H9 (cell line): ENCODE measurements at regions not wholly inside any gene's neighbourhood (a gene's known extent, or its start where the extent isn't known, plus 50 kb on each side); places are given as distances from the start of the nearest gene placed in this dataset.

Source experiments
- DNase-seq: peaks from one replicate; pipeline ENCODE4 v3.0.0-alpha.2; 2017
- H2AFZ ChIP-seq: one replicate; pipeline ENCODE4 v1.6.1; 2013; ENCODE audit warnings: mild to moderate bottlenecking, low read length, control low read depth, moderate library complexity
- H2AK5ac ChIP-seq: 2 replicates; pipeline ENCODE4 v1.6.1; 2013; ENCODE audit warnings: low read length, control low read depth, mixed read lengths; ENCODE audit not compliant: insufficient read length
- H2BK120ac ChIP-seq: one replicate; pipeline ENCODE4 v1.6.1; 2013; ENCODE audit warnings: low read depth, mild to moderate bottlenecking, low read length, control low read depth, inconsistent platforms; ENCODE audit not compliant: poor library complexity, severe bottlenecking
- H2BK12ac ChIP-seq: 2 replicates; pipeline ENCODE4 v1.6.1; 2013; ENCODE audit warnings: low read length, control low read depth, mixed read lengths, low read depth; ENCODE audit not compliant: insufficient read length
- H2BK15ac ChIP-seq: 2 replicates; pipeline ENCODE4 v1.6.1; 2013; ENCODE audit warnings: low read depth, low read length, control low read depth
- H2BK20ac ChIP-seq: one replicate; pipeline ENCODE4 v1.6.1; 2013; ENCODE audit warnings: low read depth, mild to moderate bottlenecking, low read length, control low read depth, inconsistent platforms; ENCODE audit not compliant: poor library complexity, severe bottlenecking
- H2BK5ac ChIP-seq: 2 replicates; pipeline ENCODE4 v1.6.1; 2013; ENCODE audit warnings: low read length, control low read depth, mixed read lengths; ENCODE audit not compliant: insufficient read length
- H3K14ac ChIP-seq: 2 replicates; pipeline ENCODE4 v1.6.1; 2013; ENCODE audit warnings: low read length, control low read depth; ENCODE audit not compliant: insufficient read depth
- H3K18ac ChIP-seq: 2 replicates; pipeline ENCODE4 v1.6.1; 2013; ENCODE audit warnings: low read depth, mild to moderate bottlenecking, mixed read lengths, low read length, control low read depth; ENCODE audit not compliant: insufficient read length
- H3K23ac ChIP-seq: 2 replicates; pipeline ENCODE4 v1.6.1; 2013; ENCODE audit warnings: low read length, control low read depth, mixed read lengths, low read depth; ENCODE audit not compliant: insufficient read length
- H3K23me2 ChIP-seq: 2 replicates; pipeline ENCODE4 v1.6.1; 2013; ENCODE audit warnings: low read depth, mild to moderate bottlenecking, mixed read lengths, low read length, control low read depth; ENCODE audit not compliant: insufficient read length, poor library complexity, severe bottlenecking
- H3K27ac ChIP-seq: 2 replicates; pipeline ENCODE4 v1.5.1; 2013; ENCODE audit warnings: low read length, control low read depth, mixed read lengths, low read depth; ENCODE audit not compliant: insufficient read length
- H3K27me3 ChIP-seq: 2 replicates; pipeline ENCODE4 v1.6.1; 2013; ENCODE audit warnings: low read length, control low read depth, inconsistent platforms; ENCODE audit not compliant: insufficient read depth
- H3K4ac ChIP-seq: 2 replicates; pipeline ENCODE4 v1.6.1; 2013; ENCODE audit warnings: low read depth, mild to moderate bottlenecking, control low read depth, inconsistent platforms, low read length, moderate library complexity
- H3K4me1 ChIP-seq: 2 replicates; pipeline ENCODE4 v1.6.1; 2013; ENCODE audit warnings: low read length, control low read depth, inconsistent platforms; ENCODE audit not compliant: insufficient read depth
- H3K4me2 ChIP-seq: 2 replicates; pipeline ENCODE4 v1.6.1; 2013; ENCODE audit warnings: low read length, control low read depth, mixed read lengths; ENCODE audit not compliant: insufficient read length, insufficient read depth
- H3K56ac ChIP-seq: 2 replicates; pipeline ENCODE4 v1.6.1; 2013; ENCODE audit warnings: low read depth, mild to moderate bottlenecking, mixed read lengths, low read length, control low read depth; ENCODE audit not compliant: insufficient read length
- H3K79me1 ChIP-seq: 2 replicates; pipeline ENCODE4 v1.6.1; 2013; ENCODE audit warnings: low read depth, mild to moderate bottlenecking, moderate library complexity, low read length, control low read depth, inconsistent platforms; ENCODE audit not compliant: insufficient read depth, poor library complexity, severe bottlenecking
- H3K79me2 ChIP-seq: 2 replicates; pipeline ENCODE4 v1.6.1; 2013; ENCODE audit warnings: low read length, control low read depth, inconsistent platforms; ENCODE audit not compliant: insufficient read depth
- H3K9ac ChIP-seq: 2 replicates; pipeline ENCODE4 v1.6.1; 2013; ENCODE audit warnings: low read length, control low read depth, mixed read lengths; ENCODE audit not compliant: insufficient read length; ENCODE audit errors: extremely low read depth
- H3K9me3 ChIP-seq: one replicate; pipeline ENCODE4 v1.6.1; 2013; ENCODE audit warnings: low read depth, low read length, inconsistent platforms; ENCODE audit not compliant: control insufficient read depth
- H3T11ph ChIP-seq: one replicate; pipeline ENCODE4 v1.6.1; 2013; ENCODE audit warnings: mild to moderate bottlenecking, low read length, control low read depth, inconsistent platforms
- H4K20me1 ChIP-seq: one replicate; pipeline ENCODE4 v1.6.1; 2013; ENCODE audit not compliant: control insufficient read depth, insufficient read length, insufficient read depth
- H4K5ac ChIP-seq: 2 replicates; pipeline ENCODE4 v1.6.1; 2013; ENCODE audit warnings: low read depth, mild to moderate bottlenecking, mixed read lengths, low read length, control low read depth; ENCODE audit not compliant: insufficient read length
- H4K8ac ChIP-seq: replicated peaks from 2 replicates; pipeline ENCODE4 v1.6.1; 2013; ENCODE audit warnings: low read length, control low read depth, mixed read lengths, low read depth; ENCODE audit not compliant: insufficient read length
- H4K91ac ChIP-seq: 2 replicates; pipeline ENCODE4 v1.6.1; 2013; ENCODE audit warnings: low read depth, mild to moderate bottlenecking, moderate library complexity, mixed read lengths, low read length, control low read depth; ENCODE audit not compliant: insufficient read length
- H3K27ac Mint-ChIP-seq, 3 experiments: 2 replicates in 2 of 3; 3 replicates in 1 of 3; pipeline ENCODE4 v1.8.0; 2020 to 2021; ENCODE audit warnings: mixed read lengths in 3 of 3, mild to moderate bottlenecking in 1 of 3, moderate library complexity in 1 of 3
- H3K27me3 Mint-ChIP-seq: 2 replicates; pipeline ENCODE4 v1.8.0; 2021; ENCODE audit warnings: low read depth, mild to moderate bottlenecking, moderate library complexity, mixed read lengths
- H3K36me3 Mint-ChIP-seq, 3 experiments: 2 replicates in 2 of 3; 3 replicates in 1 of 3; pipeline ENCODE4 v1.8.0; 2020 to 2021; ENCODE audit warnings: low read depth in 3 of 3, mixed read lengths in 3 of 3; ENCODE audit not compliant: insufficient read depth in 1 of 3
- H3K4me1 Mint-ChIP-seq, 2 experiments: 2 replicates each; pipeline ENCODE4 v1.8.0; 2020; ENCODE audit warnings: mixed read lengths in 2 of 2
- H3K4me3 Mint-ChIP-seq, 2 experiments: 2 replicates in 1 of 2; 3 replicates in 1 of 2; pipeline ENCODE4 v1.8.0; 2020 to 2021; ENCODE audit warnings: mild to moderate bottlenecking in 2 of 2, mixed read lengths in 2 of 2, moderate library complexity in 1 of 2
- H3K9me3 Mint-ChIP-seq, 2 experiments: 2 replicates in 1 of 2; 3 replicates in 1 of 2; pipeline ENCODE4 v1.8.0; 2020; ENCODE audit warnings: mild to moderate bottlenecking in 2 of 2, mixed read lengths in 2 of 2, moderate library complexity in 1 of 2
- CTCF ChIP-seq: fragments of 200-600 bp; sonication (generic); conservative IDR thresholded peaks from 3 replicates; pipeline ENCODE4 v1.8.0; 2021; ENCODE audit warnings: antibody characterized with exemption, mild to moderate bottlenecking
- WGBS: extraction: QIAGEN DNeasy Blood & Tissue Kit; methylation state at CpG from one replicate; pipeline ENCODE4 v1.1.7; 2013; ENCODE audit warnings: missing lambda C conversion rate, low lambda C conversion rate, mixed read lengths; ENCODE audit not compliant: insufficient read length; ENCODE audit errors: extremely low coverage; 5-methylcytosine and 5-hydroxymethylcytosine counted together

- Histone ChIP-seq H3K23me2 (no peaks in the 10 kb centered on the region), H3K4me1 (no peaks in the 10 kb centered on the region), H3K27ac (no peak overlapping the region), H2BK5ac (no peak overlapping the region), H3K79me2 (no peaks in the 10 kb centered on the region), H3K14ac (no peak overlapping the region), H3K4ac (no peak overlapping the region), H3K79me1 (no peaks in the 10 kb centered on the region), H3K9me3 (no peaks in the 10 kb centered on the region), H2BK120ac (no peak overlapping the region), H4K91ac (no peak overlapping the region), H4K8ac (no peak overlapping the region), H2BK20ac (no peak overlapping the region), H2AFZ (no peak overlapping the region), H3T11ph (no peak overlapping the region), H3K27me3 (no peaks in the 10 kb centered on the region), H2AK5ac (no peak overlapping the region), H3K18ac (no peak overlapping the region), H3K56ac (no peak overlapping the region), H3K9ac (no peak overlapping the region), H4K20me1 (no peaks in the 10 kb centered on the region), H2BK15ac (no peak overlapping the region), H4K5ac (no peak overlapping the region), H3K4me2 (no peak overlapping the region), H2BK12ac (no peak overlapping the region), H3K23ac (no peak overlapping the region)
- Mint-ChIP-seq H3K36me3 (peaks cover 5 to 15% (median 7%) of the 10 kb centered on the region in 3 experiments; a peak in 5 of 7 replicates), H3K4me1 (no peaks in the 10 kb centered on the region), H3K4me3 (no peak overlapping the region), H3K9me3 (peaks cover 26 to 27% of the 10 kb centered on the region in 2 experiments), H3K27me3 (no peaks in the 10 kb centered on the region), H3K27ac (no peak overlapping the region)
- WGBS: no CpG with 5 or more reads among the region's 14 CpGs
- no peak for TF ChIP-seq CTCF
- DNase-seq: no peak
These were observed 207.2 kb downstream of the CD109 start for GRCh38 chr6:73903155-73903554.
